HepG2 (cell line): ENCODE measurements at regions not wholly inside any gene's neighbourhood (a gene's known extent, or its start where the extent isn't known, plus 50 kb on each side); places are given as distances from the start of the nearest gene placed in this dataset.

Experiments used
- ATAC-seq: fragments of 200-7000 bp; cut with Tn5 transposase; 3 replicates; pipeline ENCODE4 v1.9.1; 2020; ENCODE audit warnings: mild to moderate bottlenecking, moderate library complexity
- BruUV-seq: library from RNA; stranded (reverse); fragments of 400-500 nt; replicated peaks from 2 replicates; lab custom pipeline; 2021; lab: Mats Ljungman, UMichigan
- CTCF ChIA-PET: fragments of 300-600 bp; formaldehyde crosslinking; extraction: SDS; loops from one replicate; lab custom pipeline; 2021; ENCODE audit warnings: low total read pairs, inconsistent platforms, low intra/inter-chr PET ratio; lab: Yijun Ruan, JAX
- POLR2A ChIA-PET: fragments of 350-600 bp; sonication (Branson Sonifier 250); formaldehyde crosslinking; loops from one replicate; lab custom pipeline; 2020; ENCODE audit warnings: antibody characterized with exemption, inconsistent platforms; lab: Yijun Ruan, JAX
- DNase-seq: peaks from one replicate; pipeline ENCODE4 v3.0.0-alpha.2; 2015; ENCODE audit warnings: low spot score
- FAIRE-seq: peaks from 3 replicates; lab custom pipeline; 2011; peaks lifted over from hg19 to GRCh38; lab: Jason Lieb, UNC
- H2AFZ ChIP-seq: one replicate; pipeline ENCODE4 v1.6.1; 2011; ENCODE audit warnings: low read length, inconsistent platforms
- H3K27ac ChIP-seq: fragments of 300-600 bp; 3 replicates; pipeline ENCODE4 v1.8.0; 2011; ENCODE audit warnings: mixed run types, mild to moderate bottlenecking, mixed read lengths, low read length, inconsistent platforms; ENCODE audit not compliant: insufficient read depth; ENCODE audit errors: extremely low read length
- H3K27me3 ChIP-seq, 2 experiments: fragments of 200-600 bp in 1 of 2; 2 replicates in 1 of 2; 3 replicates in 1 of 2; pipeline versions ENCODE4 v1.6.0 to v1.8.0; 2011; ENCODE audit warnings: low read length in 2 of 2, mild to moderate bottlenecking in 2 of 2, moderate library complexity in 2 of 2, inconsistent platforms in 1 of 2; ENCODE audit not compliant: insufficient read depth in 2 of 2, control insufficient read depth in 1 of 2
- H3K36me3 ChIP-seq, 2 experiments: fragments of 200-600 bp in 1 of 2; replicated peaks in 1 of 2; 2 replicates in 1 of 2; 3 replicates in 1 of 2; pipeline versions ENCODE4 v1.5.1 to v1.8.0; 2011; ENCODE audit warnings: low read length in 2 of 2, inconsistent platforms in 1 of 2; ENCODE audit not compliant: insufficient read depth in 2 of 2, control insufficient read depth in 1 of 2
- H3K4me1 ChIP-seq: 2 replicates; pipeline ENCODE4 v1.5.1; 2012; ENCODE audit warnings: low read length, inconsistent platforms; ENCODE audit not compliant: insufficient read depth
- H3K4me2 ChIP-seq: 2 replicates; pipeline ENCODE4 v1.6.0; 2011; ENCODE audit warnings: low read depth, low read length, inconsistent platforms
- H3K4me3 ChIP-seq, 3 experiments: fragments of 200-600 bp in 1 of 3; sonication (generic), shearing (Covaris generic) in 1 of 3; replicated peaks in 1 of 3; 2 replicates each; pipeline ENCODE4 v1.5.1; 2011 to 2016; ENCODE audit warnings: low read length in 3 of 3, inconsistent platforms in 2 of 3, low read depth in 2 of 3, mild to moderate bottlenecking in 2 of 3, control low read depth in 1 of 3, mixed read lengths in 1 of 3; ENCODE audit not compliant: insufficient read depth in 1 of 3
- H3K79me2 ChIP-seq: one replicate; pipeline ENCODE4 v1.6.1; 2011; ENCODE audit warnings: low read length, inconsistent platforms; ENCODE audit not compliant: insufficient read depth
- H3K9ac ChIP-seq: 2 replicates; pipeline ENCODE4 v1.6.0; 2011; ENCODE audit warnings: mild to moderate bottlenecking, low read depth, low read length, inconsistent platforms; ENCODE audit not compliant: insufficient read depth
- H3K9me3 ChIP-seq: 2 replicates; pipeline ENCODE4 v1.5.1; 2012; ENCODE audit warnings: mild to moderate bottlenecking, low read length
- H4K20me1 ChIP-seq: 2 replicates; pipeline ENCODE4 v1.6.0; 2011; ENCODE audit warnings: inconsistent platforms, mild to moderate bottlenecking, low read length, moderate library complexity; ENCODE audit not compliant: insufficient read depth
- DBP ChIP-seq: sonication (generic); formaldehyde crosslinking; IDR thresholded peaks from 2 replicates; pipeline ENCODE4 v1.4.0; 2020; ENCODE audit warnings: missing genetic modification reagents; ENCODE audit errors: not compliant biosample characterization
- FOXK1 ChIP-seq: sonication (generic); formaldehyde crosslinking; IDR thresholded peaks from 2 replicates; pipeline ENCODE4 v1.4.0; 2020; ENCODE audit warnings: low read depth, missing genetic modification reagents, borderline replicate concordance
- HMG20A ChIP-seq: IDR thresholded peaks from 2 replicates; pipeline ENCODE4 v1.6.1; 2016; ENCODE audit warnings: borderline replicate concordance
- HNF4A ChIP-seq: sonication (generic); formaldehyde crosslinking; IDR thresholded peaks from 2 replicates; pipeline ENCODE4 v1.4.0; 2020; ENCODE audit warnings: missing genetic modification reagents
- HNRNPLL ChIP-seq: fragments of 200-400 bp; formaldehyde crosslinking; IDR thresholded peaks from 2 replicates; pipeline ENCODE4 v1.6.1; 2017; ENCODE audit warnings: mild to moderate bottlenecking, low read depth, low read length; ENCODE audit not compliant: poor library complexity, severe bottlenecking
- MAF1 ChIP-seq: sonication (generic); formaldehyde crosslinking; IDR thresholded peaks from 2 replicates; pipeline ENCODE4 v1.5.0; 2020; ENCODE audit warnings: missing genetic modification reagents, borderline replicate concordance
- PCBP2 ChIP-seq: fragments of 200-400 bp; formaldehyde crosslinking; optimal IDR thresholded peaks from 2 replicates; pipeline ENCODE3; 2018; ENCODE audit warnings: low read length, low read depth; ENCODE audit not compliant: poor library complexity, severe bottlenecking
- SIX4 ChIP-seq: sonication (generic); formaldehyde crosslinking; IDR thresholded peaks from 2 replicates; pipeline ENCODE4 v1.4.0; 2020; ENCODE audit warnings: missing genetic modification reagents
- ZFP1 ChIP-seq: IDR thresholded peaks from 2 replicates; pipeline ENCODE4 v1.6.1; 2016
- ZFP62 ChIP-seq: sonication (generic); formaldehyde crosslinking; IDR thresholded peaks from 2 replicates; pipeline ENCODE4 v1.4.0; 2020; ENCODE audit warnings: missing genetic modification reagents
- ZKSCAN1 ChIP-seq: fragments of 150-350 bp; IDR thresholded peaks from 2 replicates; pipeline ENCODE4 v1.6.1; 2014; ENCODE audit warnings: low read length
- ZNF407 ChIP-seq: sonication (generic); formaldehyde crosslinking; IDR thresholded peaks from one replicate; pipeline ENCODE4 v1.5.1; 2020; ENCODE audit warnings: mild to moderate bottlenecking, missing genetic modification reagents; ENCODE audit errors: not compliant biosample characterization
- ZNF547 ChIP-seq: sonication (generic); formaldehyde crosslinking; IDR thresholded peaks from 2 replicates; pipeline ENCODE4 v1.5.1; 2020; ENCODE audit warnings: mild to moderate bottlenecking, missing genetic modification reagents
- ZNF7 ChIP-seq: IDR thresholded peaks from 2 replicates; pipeline ENCODE4 v1.6.1; 2016; ENCODE audit warnings: missing biosample characterization, missing genetic modification reagents
- ZNF761 ChIP-seq: sonication (generic); formaldehyde crosslinking; conservative IDR thresholded peaks from 2 replicates; pipeline ENCODE4 v1.4.0; 2020; ENCODE audit warnings: mild to moderate bottlenecking, missing genetic modification reagents
- ZSCAN21 ChIP-seq: sonication (generic); formaldehyde crosslinking; IDR thresholded peaks from 2 replicates; pipeline ENCODE4 v1.8.0; 2022; ENCODE audit warnings: mild to moderate bottlenecking, missing genetic modification reagents, moderate library complexity, borderline replicate concordance
- WGBS: methylation state at CpG from one replicate; pipeline ENCODE4 v1.1.6; 2017; ENCODE audit warnings: low lambda C conversion rate; 5-methylcytosine and 5-hydroxymethylcytosine counted together
- in situ Hi-C: cut with HindIII; loops from 2 replicates; pipeline ENCODE4 v1.10.0; 2017; ENCODE audit warnings: low pct_unique_long_range_greater_than_20kb; ENCODE audit not compliant: extremely low pct_ligation_motif_present
- intact Hi-C: fragments of 100-400 bp; cut with micrococcal nuclease; formaldehyde crosslinking; loops from one replicate; pipeline ENCODE4 v1.10.0; 2022; ENCODE audit not compliant: unreplicated experiment

GRCh38 chr6:156242206-156242605, 535.0 kb upstream of the ARID1B start:
- Histone ChIP-seq H3K27ac (no peak overlapping the region), H3K27me3 (no peaks in the 10 kb centered on the region), H3K4me1 (no peaks in the 10 kb centered on the region), H3K79me2 (no peaks in the 10 kb centered on the region), H4K20me1 (no peaks in the 10 kb centered on the region), H3K4me3 (no peak overlapping the region), H3K36me3 (no peaks in the 10 kb centered on the region), H3K4me2 (no peak overlapping the region), H3K9me3 (no peaks in the 10 kb centered on the region), H3K9ac (no peak overlapping the region), H2AFZ (no peak overlapping the region)
- DNase-seq (no peak), ATAC-seq (no peak), FAIRE-seq (no peak)
- intact Hi-C loops (loop anchor here (5.0 kb wide), 1 partner anchor 380 kb away; no protein-coding TSS in a partner anchor), in situ Hi-C loops (no loop called here)
- POLR2A ChIA-PET = no interaction called here
- no peak for TF ChIP-seq SIX4 (CRISPR knock-in tag)
- TF ChIP-seq HNF4A (CRISPR knock-in tag) = no peak
- no peak for TF ChIP-seq ZNF547 (CRISPR knock-in tag)
- no peak for TF ChIP-seq HMG20A (CRISPR knock-in tag)
- no peak for TF ChIP-seq PCBP2
- no peak for TF ChIP-seq ZNF761 (CRISPR knock-in tag)
- TF ChIP-seq ZSCAN21 = no peak
- TF ChIP-seq FOXK1 = no peak
- no peak for TF ChIP-seq ZKSCAN1
- no peak for TF ChIP-seq DBP (CRISPR knock-in tag)
- TF ChIP-seq ZNF407 (CRISPR knock-in tag) = no peak
- TF ChIP-seq ZFP1 (CRISPR knock-in tag) = no peak
- TF ChIP-seq ZNF7 (CRISPR knock-in tag) = no peak
- TF ChIP-seq HNRNPLL = no peak
- no peak for TF ChIP-seq MAF1
- no peak for TF ChIP-seq ZFP62 (CRISPR knock-in tag)
- CTCF ChIA-PET = no interaction called here
- no TSS peak for BruUV-seq
- WGBS = 15% methylated on average over 3 of the region's 3 CpGs
